ENCODE measurements at regions not wholly inside any gene's neighbourhood (a gene's known extent, or its start where the extent isn't known, plus 50 kb on each side); places are given as distances from the start of the nearest gene placed in this dataset.

- Histone ChIP-seq H3K4me3 (no peak overlapping the region), H3K4me1 (no peaks in the 10 kb centered on the region), H3K9me3 (no peaks in the 10 kb centered on the region), H3K36me3 (no peaks in the 10 kb centered on the region), H3K27me3 (no peaks in the 10 kb centered on the region), H3K27ac (no peak overlapping the region)
- TF ChIP-seq, protein P1, sequence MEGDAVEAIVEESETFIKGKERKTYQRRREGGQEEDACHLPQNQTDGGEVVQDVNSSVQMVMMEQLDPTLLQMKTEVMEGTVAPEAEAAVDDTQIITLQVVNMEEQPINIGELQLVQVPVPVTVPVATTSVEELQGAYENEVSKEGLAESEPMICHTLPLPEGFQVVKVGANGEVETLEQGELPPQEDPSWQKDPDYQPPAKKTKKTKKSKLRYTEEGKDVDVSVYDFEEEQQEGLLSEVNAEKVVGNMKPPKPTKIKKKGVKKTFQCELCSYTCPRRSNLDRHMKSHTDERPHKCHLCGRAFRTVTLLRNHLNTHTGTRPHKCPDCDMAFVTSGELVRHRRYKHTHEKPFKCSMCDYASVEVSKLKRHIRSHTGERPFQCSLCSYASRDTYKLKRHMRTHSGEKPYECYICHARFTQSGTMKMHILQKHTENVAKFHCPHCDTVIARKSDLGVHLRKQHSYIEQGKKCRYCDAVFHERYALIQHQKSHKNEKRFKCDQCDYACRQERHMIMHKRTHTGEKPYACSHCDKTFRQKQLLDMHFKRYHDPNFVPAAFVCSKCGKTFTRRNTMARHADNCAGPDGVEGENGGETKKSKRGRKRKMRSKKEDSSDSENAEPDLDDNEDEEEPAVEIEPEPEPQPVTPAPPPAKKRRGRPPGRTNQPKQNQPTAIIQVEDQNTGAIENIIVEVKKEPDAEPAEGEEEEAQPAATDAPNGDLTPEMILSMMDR (IDR thresholded peaks at IDR 0.05): no peak
- DNase-seq (ENCODE audit: low spot score): no peak
Measured at GRCh38 chr5:174319551-174319950, 274.0 kb downstream of the NSG2 start.

GRCh38 chr5:174320051-174320450 lies 274.5 kb downstream of the NSG2 start:
- TF ChIP-seq, protein P1 (IDR thresholded peaks at IDR 0.05): no peak
- Histone ChIP-seq H3K27me3 (no peaks in the 10 kb centered on the region), H3K9me3 (no peaks in the 10 kb centered on the region), H3K4me1 (no peaks in the 10 kb centered on the region), H3K36me3 (no peaks in the 10 kb centered on the region), H3K27ac (no peak overlapping the region), H3K4me3 (no peak overlapping the region)
- no peak for DNase-seq (ENCODE audit: low spot score)

DNA sequence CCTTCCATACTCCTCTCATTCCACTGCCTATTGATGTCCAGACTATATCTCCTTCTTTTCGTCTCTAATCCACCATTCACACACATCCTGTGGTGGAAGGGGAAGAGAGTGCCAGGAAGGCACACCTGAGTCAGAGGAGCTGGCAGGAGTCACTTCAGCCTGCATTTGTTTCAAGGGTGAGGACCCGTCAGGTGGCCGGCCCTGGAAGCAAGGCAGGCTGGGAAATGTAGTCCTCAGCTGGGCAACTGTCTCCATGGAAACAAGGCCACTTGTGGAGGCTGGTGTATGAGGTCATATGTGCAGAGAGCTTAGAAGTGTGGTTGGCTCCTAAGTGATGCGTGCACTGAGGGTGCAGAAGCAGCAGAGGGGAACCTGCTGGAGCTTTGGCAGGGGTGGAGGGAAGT lies 278.4 kb downstream of the NSG2 start:
- Histone ChIP-seq H3K36me3 (no peaks in the 10 kb centered on the region), H3K4me3 (no peak overlapping the region), H3K27me3 (no peaks in the 10 kb centered on the region), H3K27ac (no peak overlapping the region), H3K4me1 (no peaks in the 10 kb centered on the region), H3K9me3 (no peaks in the 10 kb centered on the region)
- DNase-seq (ENCODE audit: low spot score): no peak
- TF ChIP-seq, protein P1 (IDR thresholded peaks at IDR 0.05): no peak

DNA sequence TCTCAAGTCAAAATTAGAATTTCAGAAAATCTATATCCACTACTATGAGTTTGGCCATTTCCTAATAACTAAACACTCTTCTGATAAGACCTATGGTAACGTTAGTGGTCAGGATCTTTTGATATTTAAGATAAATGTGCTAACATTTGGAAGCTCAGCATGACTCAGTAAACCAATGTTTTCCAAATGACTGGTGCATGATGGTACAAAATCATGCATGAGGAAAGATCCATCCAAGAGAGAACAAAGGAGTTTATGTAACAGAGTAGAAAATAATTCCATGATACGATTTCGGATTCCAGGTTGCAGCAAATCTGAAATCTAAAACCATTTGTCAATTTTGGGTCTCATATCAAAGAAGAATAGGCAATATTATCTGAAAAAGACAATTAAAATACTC lies 279.2 kb downstream of the NSG2 start:
- Histone ChIP-seq H3K27me3 (no peaks in the 10 kb centered on the region), H3K36me3 (no peaks in the 10 kb centered on the region), H3K27ac (no peak overlapping the region), H3K4me3 (no peak overlapping the region), H3K4me1 (no peaks in the 10 kb centered on the region), H3K9me3 (no peaks in the 10 kb centered on the region)
- TF ChIP-seq, protein P1 (IDR thresholded peaks at IDR 0.05): no peak
- no peak for DNase-seq (ENCODE audit: low spot score)

DNA sequence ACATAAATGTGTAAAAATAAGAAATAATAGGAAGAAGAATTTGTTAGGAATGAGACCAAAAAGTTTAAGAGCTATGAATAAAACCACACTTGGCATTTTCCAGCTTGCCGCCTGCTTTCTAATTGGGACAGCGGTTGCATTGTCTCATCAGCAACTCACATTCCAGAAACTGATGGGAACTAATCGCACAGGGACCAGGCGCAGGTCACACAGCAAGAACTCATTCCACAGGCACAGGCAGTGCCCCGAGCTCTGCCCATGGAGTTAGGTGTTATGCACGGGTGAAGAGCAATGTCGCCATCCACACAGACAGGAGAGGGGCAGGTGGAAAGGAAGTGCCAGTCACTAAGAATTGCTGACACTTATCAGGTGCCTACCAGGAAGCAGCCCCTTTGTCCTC lies 279.9 kb downstream of the NSG2 start:
- Histone ChIP-seq H3K27me3 (no peaks in the 10 kb centered on the region), H3K36me3 (no peaks in the 10 kb centered on the region), H3K4me3 (no peak overlapping the region), H3K4me1 (no peaks in the 10 kb centered on the region), H3K9me3 (no peaks in the 10 kb centered on the region), H3K27ac (no peak overlapping the region)
- TF ChIP-seq, protein P1 (IDR thresholded peaks at IDR 0.05): no peak
- DNase-seq (ENCODE audit: low spot score): no peak

GRCh38 chr5:174325961-174326360 lies 280.5 kb downstream of the NSG2 start:
- no peak overlapping the region for H3K27ac ChIP-seq
- no peaks in the 10 kb centered on the region for H3K27me3 ChIP-seq
- H3K4me1 ChIP-seq: no peaks in the 10 kb centered on the region
- no peaks in the 10 kb centered on the region for H3K36me3 ChIP-seq
- no peak overlapping the region for H3K4me3 ChIP-seq
- DNase-seq (ENCODE audit: low spot score): no peak
- TF ChIP-seq, protein P1 (IDR thresholded peaks at IDR 0.05): no peak
- H3K9me3 ChIP-seq: no peaks in the 10 kb centered on the region
